Calu3 (cell line): ENCODE measurements at regions not wholly inside any gene's neighbourhood (a gene's known extent, or its start where the extent isn't known, plus 50 kb on each side); places are given as distances from the start of the nearest gene placed in this dataset.

Experiments used
- BruUV-seq: library from RNA; stranded (reverse); fragments of 400-500 nt; replicated peaks from 2 replicates; lab custom pipeline; 2021; lab: Mats Ljungman, UMichigan
- CTCF ChIA-PET: fragments of 300-600 bp; sonication (Branson Sonifier 250); formaldehyde crosslinking; loops from one replicate; lab custom pipeline; 2022; ENCODE audit warnings: antibody characterized with exemption; lab: Charles Lee
- DNase-seq: peaks from one replicate; pipeline ENCODE4 v3.0.0; 2022
- H3K27ac Mint-ChIP-seq: one replicate; pipeline ENCODE4 v1.8.0; 2022; ENCODE audit warnings: mixed read lengths; ENCODE audit not compliant: unreplicated experiment
- H3K27me3 Mint-ChIP-seq: one replicate; pipeline ENCODE4 v1.8.0; 2022; ENCODE audit warnings: mixed read lengths; ENCODE audit not compliant: unreplicated experiment
- H3K36me3 Mint-ChIP-seq: one replicate; pipeline ENCODE4 v1.8.0; 2022; ENCODE audit warnings: mild to moderate bottlenecking, moderate library complexity, mixed read lengths; ENCODE audit not compliant: insufficient read depth, unreplicated experiment
- H3K4me1 Mint-ChIP-seq: one replicate; pipeline ENCODE4 v1.8.0; 2022; ENCODE audit warnings: mild to moderate bottlenecking, low read depth, mixed read lengths; ENCODE audit not compliant: unreplicated experiment
- H3K4me3 Mint-ChIP-seq: one replicate; pipeline ENCODE4 v1.8.0; 2022; ENCODE audit warnings: mild to moderate bottlenecking, low read depth, moderate library complexity, mixed read lengths; ENCODE audit not compliant: unreplicated experiment
- H3K9me3 Mint-ChIP-seq: one replicate; pipeline ENCODE4 v1.8.0; 2022; ENCODE audit warnings: low read depth, mixed read lengths; ENCODE audit not compliant: unreplicated experiment
- CTCF ChIP-seq: fragments of 200-600 bp; IDR thresholded peaks from one replicate; pipeline ENCODE4 v1.8.0; 2022; ENCODE audit warnings: antibody characterized with exemption; ENCODE audit not compliant: unreplicated experiment
- intact Hi-C: fragments of 100-400 bp; cut with micrococcal nuclease; formaldehyde crosslinking; loops from one replicate; pipeline ENCODE4 v1.10.0; 2022; ENCODE audit not compliant: unreplicated experiment

GRCh38 chr5:68734781-68735180, 359.0 kb upstream of the SLC30A5 start:
- no peaks in the 10 kb centered on the region for H3K4me1 Mint-ChIP-seq
- CTCF ChIA-PET, result no interaction called here
- TF ChIP-seq CTCF, result no peak
- H3K36me3 Mint-ChIP-seq, result no peaks in the 10 kb centered on the region
- DNase-seq, result no peak
- H3K4me3 Mint-ChIP-seq, result no peak overlapping the region
- no peaks in the 10 kb centered on the region for H3K9me3 Mint-ChIP-seq
- H3K27me3 Mint-ChIP-seq, result peaks cover 13% of the 10 kb centered on the region
- intact Hi-C loops, result no loop called here
- no peak overlapping the region for H3K27ac Mint-ChIP-seq
- BruUV-seq, result no TSS peak

GRCh38 chr5:68738236-68738635, 355.6 kb upstream of the SLC30A5 start:
- peaks cover 13% of the 10 kb centered on the region for H3K27me3 Mint-ChIP-seq
- no peak for TF ChIP-seq CTCF
- H3K27ac Mint-ChIP-seq, result no peak overlapping the region
- H3K36me3 Mint-ChIP-seq, result no peaks in the 10 kb centered on the region
- intact Hi-C loops, result no loop called here
- DNase-seq, result no peak
- BruUV-seq, result no TSS peak
- CTCF ChIA-PET, result no interaction called here
- no peaks in the 10 kb centered on the region for H3K4me1 Mint-ChIP-seq
- H3K9me3 Mint-ChIP-seq, result peaks cover 2% of the 10 kb centered on the region
- no peak overlapping the region for H3K4me3 Mint-ChIP-seq

- no peak for DNase-seq
- Mint-ChIP-seq H3K4me3 (no peak overlapping the region), H3K36me3 (no peaks in the 10 kb centered on the region), H3K9me3 (peaks cover 2% of the 10 kb centered on the region), H3K27ac (no peak overlapping the region), H3K4me1 (no peaks in the 10 kb centered on the region), H3K27me3 (peaks cover 13% of the 10 kb centered on the region)
- CTCF ChIA-PET, result no interaction called here
- intact Hi-C loops, result no loop called here
- no peak for TF ChIP-seq CTCF
- BruUV-seq, result no TSS peak
Observed at GRCh38 chr5:68738841-68739240, 355.0 kb upstream of the SLC30A5 start.

- H3K27me3 Mint-ChIP-seq, result peaks cover 13% of the 10 kb centered on the region
Observed at GRCh38 chr5:68739752-68740151, 354.1 kb upstream of the SLC30A5 start.

More at GRCh38 chr5:68739752-68740151, 354.1 kb upstream of the SLC30A5 start:
- Mint-ChIP-seq H3K36me3 (no peaks in the 10 kb centered on the region), H3K27ac (no peak overlapping the region), H3K4me3 (no peak overlapping the region), H3K9me3 (peaks cover 2% of the 10 kb centered on the region), H3K4me1 (no peaks in the 10 kb centered on the region)
- no peak for TF ChIP-seq CTCF
- no TSS peak for BruUV-seq
- no peak for DNase-seq
- intact Hi-C loops, result loop anchor here (10.0 kb wide), 1 partner anchor 455 kb away; no protein-coding TSS in a partner anchor
- CTCF ChIA-PET, result no interaction called here
